ENCODE measurements at regions not wholly inside any gene's neighbourhood (a gene's known extent, or its start where the extent isn't known, plus 50 kb on each side); places are given as distances from the start of the nearest gene placed in this dataset.
A peak's percentile ranks its signal among the peaks of the same experiment; 100 is the strongest.

GRCh38 chr4:137283737-137284136 lies 248.6 kb downstream of the PCDH18 start:
- H3K4me1 ChIP-seq: no peaks in the 10 kb centered on the region
- no peaks in the 10 kb centered on the region for H3K36me3 ChIP-seq
- ATAC-seq: no peak
- H3K4me3 ChIP-seq: no peak overlapping the region
- intact Hi-C loops (cut with DNase I; ENCODE audit: low total_unique reads) (no loop called here), in situ Hi-C loops (cut with MboI; ENCODE audit: low sequenced_read_pairs in 4 of 4) (no loop called here)
- H3K27me3 ChIP-seq: no peaks in the 10 kb centered on the region
- TF ChIP-seq CTCF (IDR thresholded peaks at IDR 0.05 in 4 of 5, conservative IDR thresholded peaks at IDR 0.05 in 1 of 5): no peak
- TF ChIP-seq POLR2A (IDR thresholded peaks at IDR 0.05): no peak
- no peak overlapping the region for H3K27ac ChIP-seq
- H3K9me3 ChIP-seq: no peaks in the 10 kb centered on the region
- no peak for DNase-seq

- Histone ChIP-seq H3K9me3 (no peaks in the 10 kb centered on the region), H3K4me1 (no peaks in the 10 kb centered on the region), H3K4me3 (no peak overlapping the region), H3K36me3 (no peaks in the 10 kb centered on the region), H3K27ac (no peak overlapping the region), H3K27me3 (no peaks in the 10 kb centered on the region)
- DNase-seq: no peak
- in situ Hi-C loops (cut with MboI; ENCODE audit: low sequenced_read_pairs in 4 of 4): no loop called here
- no peak for TF ChIP-seq POLR2A (IDR thresholded peaks at IDR 0.05)
- no peak for ATAC-seq
- intact Hi-C loops (cut with DNase I; ENCODE audit: low total_unique reads): loop anchor here (5.0 kb wide), 1 partner anchor 584 kb away; no protein-coding TSS in a partner anchor
Observed at GRCh38 chr4:137278431-137278830, 253.9 kb downstream of the PCDH18 start.

- H3K4me1 ChIP-seq: no peaks in the 10 kb centered on the region
- no peaks in the 10 kb centered on the region for H3K27me3 ChIP-seq
- no peak for TF ChIP-seq CTCF (IDR thresholded peaks at IDR 0.05 in 4 of 5, conservative IDR thresholded peaks at IDR 0.05 in 1 of 5)
- TF ChIP-seq POLR2A (IDR thresholded peaks at IDR 0.05): no peak
- ATAC-seq (no peak), DNase-seq (no peak)
- H3K4me3 ChIP-seq: no peak overlapping the region
- H3K9me3 ChIP-seq: no peaks in the 10 kb centered on the region
- intact Hi-C loops (cut with DNase I; ENCODE audit: low total_unique reads): no loop called here
- peak overlapping the region in 1 of 4 donors; percentile 6 for H3K27ac ChIP-seq
- H3K36me3 ChIP-seq: no peaks in the 10 kb centered on the region
- in situ Hi-C loops (cut with MboI; ENCODE audit: low sequenced_read_pairs in 4 of 4): no loop called here
Observed at GRCh38 chr4:137274404-137274803, 257.9 kb downstream of the PCDH18 start.

GRCh38 chr4:137267024-137267423 lies 265.3 kb downstream of the PCDH18 start:
- H3K4me3 ChIP-seq: no peak overlapping the region
- H3K27me3 ChIP-seq: no peaks in the 10 kb centered on the region
- no peaks in the 10 kb centered on the region for H3K4me1 ChIP-seq
- no peaks in the 10 kb centered on the region for H3K36me3 ChIP-seq
- intact Hi-C loops (cut with DNase I; ENCODE audit: low total_unique reads): no loop called here
- no peaks in the 10 kb centered on the region for H3K9me3 ChIP-seq
- no peak for ATAC-seq
- H3K27ac ChIP-seq: no peak overlapping the region
- DNase-seq: no peak
- TF ChIP-seq POLR2A (IDR thresholded peaks at IDR 0.05): no peak
- no peak for TF ChIP-seq CTCF (IDR thresholded peaks at IDR 0.05 in 4 of 5, conservative IDR thresholded peaks at IDR 0.05 in 1 of 5)
- in situ Hi-C loops (cut with MboI; ENCODE audit: low sequenced_read_pairs in 4 of 4): no loop called here

GRCh38 chr4:137266511-137266910 lies 265.8 kb downstream of the PCDH18 start:
- Histone ChIP-seq H3K27ac (no peak overlapping the region), H3K27me3 (no peaks in the 10 kb centered on the region), H3K4me3 (no peak overlapping the region), H3K4me1 (no peaks in the 10 kb centered on the region), H3K36me3 (no peaks in the 10 kb centered on the region), H3K9me3 (no peaks in the 10 kb centered on the region)
- TF ChIP-seq CTCF (IDR thresholded peaks at IDR 0.05 in 4 of 5, conservative IDR thresholded peaks at IDR 0.05 in 1 of 5): no peak
- no peak for DNase-seq
- intact Hi-C loops (cut with DNase I; ENCODE audit: low total_unique reads): no loop called here
- no peak for ATAC-seq
- in situ Hi-C loops (cut with MboI; ENCODE audit: low sequenced_read_pairs in 4 of 4): no loop called here
